ENCODE measurements at regions not wholly inside any gene's neighbourhood (a gene's known extent, or its start where the extent isn't known, plus 50 kb on each side); places are given as distances from the start of the nearest gene placed in this dataset.

GRCh38 chr11:69887841-69888427 is 68.7 kb upstream of the FGF3 start:
- Histone ChIP-seq H3K4me2 (ENCODE audit: insufficient read depth, insufficient read length, low read length) (no peak overlapping the region), H2BK120ac (ENCODE audit: low read depth, low read length, poor library complexity, severe bottlenecking) (no peak overlapping the region), H3K23ac (ENCODE audit: insufficient read length, low read depth, low read length) (no peak overlapping the region), H2BK5ac (ENCODE audit: insufficient read length, low read length) (no peak overlapping the region), H2AK5ac (ENCODE audit: insufficient read length, low read length) (no peak overlapping the region), H4K91ac (ENCODE audit: insufficient read length, low read depth, low read length) (no peak overlapping the region), H3K79me2 (ENCODE audit: insufficient read depth, low read length) (no peaks in the 10 kb centered on the region), H4K8ac (replicated peaks; ENCODE audit: insufficient read length, low read depth, low read length) (no peak overlapping the region), H3K27me3 (ENCODE audit: insufficient read depth, low read length) (no peaks in the 10 kb centered on the region; the same call in 1 of the 2 replicates), H2BK20ac (ENCODE audit: low read depth, low read length, poor library complexity, severe bottlenecking) (no peak overlapping the region), H4K20me1 (ENCODE audit: control insufficient read depth, insufficient read depth, insufficient read length) (no peaks in the 10 kb centered on the region), H3K18ac (ENCODE audit: insufficient read length, low read depth, low read length) (no peak overlapping the region), H3K4me1 (ENCODE audit: insufficient read depth, low read length) (peaks cover 3% of the 10 kb centered on the region; the same call in 1 of the 2 replicates), H2BK12ac (ENCODE audit: insufficient read length, low read depth, low read length) (no peak overlapping the region), H3K9me3 (ENCODE audit: control insufficient read depth, low read depth, low read length) (no peaks in the 10 kb centered on the region), H3K79me1 (ENCODE audit: insufficient read depth, low read depth, low read length, poor library complexity, severe bottlenecking) (no peaks in the 10 kb centered on the region), H3K4ac (ENCODE audit: low read depth, low read length) (no peak overlapping the region), H3K14ac (ENCODE audit: insufficient read depth, low read length) (no peak overlapping the region), H4K5ac (ENCODE audit: insufficient read length, low read depth, low read length) (no peak overlapping the region), H2AFZ (ENCODE audit: low read length) (no peak overlapping the region), H3K23me2 (ENCODE audit: insufficient read length, low read depth, low read length, poor library complexity, severe bottlenecking) (no peaks in the 10 kb centered on the region), H2BK15ac (ENCODE audit: low read depth, low read length) (no peak overlapping the region), H3K9ac (ENCODE audit: extremely low read depth, insufficient read length, low read length) (no peak overlapping the region), H3K27ac (ENCODE audit: insufficient read length, low read depth, low read length) (no peak overlapping the region), H3T11ph (ENCODE audit: low read length) (no peak overlapping the region), H3K56ac (ENCODE audit: insufficient read length, low read depth, low read length) (no peak overlapping the region)
- Mint-ChIP-seq H3K9me3 (no peaks in the 10 kb centered on the region; a peak in 1 of 5 replicates), H3K27ac (no peak overlapping the region), H3K4me3 (no peak overlapping the region), H3K36me3 (ENCODE audit: insufficient read depth in 1 of 3, low read depth in 3 of 3) (no peaks in the 10 kb centered on the region; a peak in 1 of 7 replicates), H3K27me3 (ENCODE audit: low read depth) (peaks cover 44% of the 10 kb centered on the region), H3K4me1 (peaks cover 23 to 26% of the 10 kb centered on the region in 2 experiments)
- WGBS (ENCODE audit: extremely low coverage, insufficient read length, low lambda C conversion rate): no CpG with 5 or more reads among the region's 10 CpGs
- DNase-seq: no peak
- TF ChIP-seq, protein P1, sequence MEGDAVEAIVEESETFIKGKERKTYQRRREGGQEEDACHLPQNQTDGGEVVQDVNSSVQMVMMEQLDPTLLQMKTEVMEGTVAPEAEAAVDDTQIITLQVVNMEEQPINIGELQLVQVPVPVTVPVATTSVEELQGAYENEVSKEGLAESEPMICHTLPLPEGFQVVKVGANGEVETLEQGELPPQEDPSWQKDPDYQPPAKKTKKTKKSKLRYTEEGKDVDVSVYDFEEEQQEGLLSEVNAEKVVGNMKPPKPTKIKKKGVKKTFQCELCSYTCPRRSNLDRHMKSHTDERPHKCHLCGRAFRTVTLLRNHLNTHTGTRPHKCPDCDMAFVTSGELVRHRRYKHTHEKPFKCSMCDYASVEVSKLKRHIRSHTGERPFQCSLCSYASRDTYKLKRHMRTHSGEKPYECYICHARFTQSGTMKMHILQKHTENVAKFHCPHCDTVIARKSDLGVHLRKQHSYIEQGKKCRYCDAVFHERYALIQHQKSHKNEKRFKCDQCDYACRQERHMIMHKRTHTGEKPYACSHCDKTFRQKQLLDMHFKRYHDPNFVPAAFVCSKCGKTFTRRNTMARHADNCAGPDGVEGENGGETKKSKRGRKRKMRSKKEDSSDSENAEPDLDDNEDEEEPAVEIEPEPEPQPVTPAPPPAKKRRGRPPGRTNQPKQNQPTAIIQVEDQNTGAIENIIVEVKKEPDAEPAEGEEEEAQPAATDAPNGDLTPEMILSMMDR (conservative IDR thresholded peaks at IDR 0.05): no peak
